Prostate gland (tissue), 2 donors: ENCODE measurements at regions not wholly inside any gene's neighbourhood (a gene's known extent, or its start where the extent isn't known, plus 50 kb on each side); places are given as distances from the start of the nearest gene placed in this dataset.

Experiments
- DNase-seq: peaks from one replicate; pipeline ENCODE4 v3.0.0-alpha.2; 2019; ENCODE audit warnings: low spot score
- H3K27ac ChIP-seq, 2 donors: fragments of 200-600 bp; sonication (generic); 2 replicates each; pipeline ENCODE4 v1.5.1; 2017 to 2019
- H3K27me3 ChIP-seq: fragments of 200-600 bp; sonication (generic); replicated peaks from 2 replicates; pipeline ENCODE4 v1.5.1; 2019; ENCODE audit not compliant: insufficient read depth
- H3K36me3 ChIP-seq, 2 donors: fragments of 200-600 bp; sonication (generic); 1 replicate in 1 of 2; 2 replicates in 1 of 2; pipeline versions ENCODE4 v1.5.1 to v1.8.1; 2017 to 2019
- H3K4me1 ChIP-seq: fragments of 200-600 bp; sonication (generic); replicated peaks from 2 replicates; pipeline ENCODE4 v1.5.1; 2019
- H3K4me3 ChIP-seq, 2 donors: fragments of 200-600 bp; sonication (generic); 2 replicates each; pipeline ENCODE4 v1.5.1; 2017 to 2019
- H3K9me3 ChIP-seq: fragments of 200-600 bp; sonication (generic); 2 replicates; pipeline ENCODE4 v1.5.1; 2017
- POLR2A ChIP-seq: fragments of 450-650 bp; IDR thresholded peaks from one replicate; pipeline ENCODE4 v1.6.1; 2016; ENCODE audit warnings: antibody characterized with exemption, mild to moderate bottlenecking
- POLR2AphosphoS5 ChIP-seq: sonication (generic); formaldehyde crosslinking; IDR thresholded peaks from one replicate; pipeline ENCODE4 v1.6.1; 2017; ENCODE audit warnings: antibody characterized with exemption
- WGBS: methylation state at CpG from one replicate; pipeline ENCODE4 v1.1.5; 2018; 5-methylcytosine and 5-hydroxymethylcytosine counted together
- intact Hi-C: fragments of 100-400 bp; cut with DNase I; formaldehyde crosslinking; loops from one replicate; pipeline ENCODE4 v1.14.2; 2022
- TF ChIP-seq, protein P1 (sequence below), 4 experiments: fragments of 200-600 bp in 2 of 4; fragments of 450-650 bp in 2 of 4; sonication (generic) in 2 of 4; IDR thresholded peaks; 1 replicate in 3 of 4; 2 replicates in 1 of 4; pipeline ENCODE4 v1.5.1; 2016 to 2019; ENCODE audit warnings: antibody characterized with exemption in 4 of 4, mild to moderate bottlenecking in 2 of 4, moderate library complexity in 2 of 4

- no peak for DNase-seq
- TF ChIP-seq POLR2AphosphoS5 = no peak
- TF ChIP-seq, protein P1, sequence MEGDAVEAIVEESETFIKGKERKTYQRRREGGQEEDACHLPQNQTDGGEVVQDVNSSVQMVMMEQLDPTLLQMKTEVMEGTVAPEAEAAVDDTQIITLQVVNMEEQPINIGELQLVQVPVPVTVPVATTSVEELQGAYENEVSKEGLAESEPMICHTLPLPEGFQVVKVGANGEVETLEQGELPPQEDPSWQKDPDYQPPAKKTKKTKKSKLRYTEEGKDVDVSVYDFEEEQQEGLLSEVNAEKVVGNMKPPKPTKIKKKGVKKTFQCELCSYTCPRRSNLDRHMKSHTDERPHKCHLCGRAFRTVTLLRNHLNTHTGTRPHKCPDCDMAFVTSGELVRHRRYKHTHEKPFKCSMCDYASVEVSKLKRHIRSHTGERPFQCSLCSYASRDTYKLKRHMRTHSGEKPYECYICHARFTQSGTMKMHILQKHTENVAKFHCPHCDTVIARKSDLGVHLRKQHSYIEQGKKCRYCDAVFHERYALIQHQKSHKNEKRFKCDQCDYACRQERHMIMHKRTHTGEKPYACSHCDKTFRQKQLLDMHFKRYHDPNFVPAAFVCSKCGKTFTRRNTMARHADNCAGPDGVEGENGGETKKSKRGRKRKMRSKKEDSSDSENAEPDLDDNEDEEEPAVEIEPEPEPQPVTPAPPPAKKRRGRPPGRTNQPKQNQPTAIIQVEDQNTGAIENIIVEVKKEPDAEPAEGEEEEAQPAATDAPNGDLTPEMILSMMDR (IDR thresholded peaks at IDR 0.05) = no peak
- no peak for TF ChIP-seq POLR2A
- Histone ChIP-seq H3K36me3 (no peaks in the 10 kb centered on the region), H3K27me3 (no peaks in the 10 kb centered on the region), H3K4me3 (no peak overlapping the region), H3K27ac (no peak overlapping the region), H3K9me3 (no peaks in the 10 kb centered on the region), H3K4me1 (no peaks in the 10 kb centered on the region)
- intact Hi-C loops = no loop called here
- WGBS = 63% methylated on average over 7 of the region's 7 CpGs
Observed at GRCh38 chr5:164119806-164120447, 614.5 kb downstream of the MAT2B start.

GRCh38 chr5:164127527-164127926 is 622.1 kb downstream of the MAT2B start:
- no peaks in the 10 kb centered on the region for H3K9me3 ChIP-seq
- TF ChIP-seq, protein P1 (IDR thresholded peaks at IDR 0.05) = no peak
- TF ChIP-seq POLR2AphosphoS5 = no peak
- no peak for TF ChIP-seq POLR2A
- 94% methylated on average over 2 of the region's 2 CpGs for WGBS
- no peak overlapping the region for H3K27ac ChIP-seq
- no peaks in the 10 kb centered on the region for H3K4me1 ChIP-seq
- no peak for DNase-seq
- H3K27me3 ChIP-seq = no peaks in the 10 kb centered on the region
- intact Hi-C loops = no loop called here
- H3K4me3 ChIP-seq = no peak overlapping the region
- H3K36me3 ChIP-seq = no peaks in the 10 kb centered on the region

- 100% methylated on average over 2 of the region's 2 CpGs for WGBS
- intact Hi-C loops = no loop called here
Observed at GRCh38 chr5:164132358-164132757, 626.9 kb downstream of the MAT2B start.

DNA sequence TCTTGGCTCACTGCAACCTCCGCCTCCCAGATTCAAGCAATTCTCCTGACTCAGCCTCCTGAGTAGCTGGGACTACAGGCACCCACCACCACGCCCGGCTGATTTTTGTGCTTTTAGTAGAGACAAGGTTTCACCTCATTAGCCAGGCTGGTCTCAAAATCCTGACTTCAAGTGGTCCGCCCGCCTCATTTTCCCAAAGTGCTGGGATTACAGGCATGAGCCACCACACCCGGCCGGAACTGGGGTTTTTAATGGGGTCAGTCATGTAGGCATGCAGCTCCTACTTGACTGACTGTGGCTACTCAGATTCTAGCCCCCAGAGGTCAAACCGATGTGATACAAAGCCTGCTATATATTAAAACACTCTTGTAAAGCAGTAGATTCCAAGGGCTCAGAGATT is 631.7 kb downstream of the MAT2B start:
- Histone ChIP-seq H3K27me3 (no peaks in the 10 kb centered on the region), H3K9me3 (no peaks in the 10 kb centered on the region), H3K4me3 (no peak overlapping the region), H3K27ac (no peak overlapping the region), H3K4me1 (no peaks in the 10 kb centered on the region), H3K36me3 (no peaks in the 10 kb centered on the region)
- intact Hi-C loops = no loop called here
- TF ChIP-seq POLR2A = no peak
- TF ChIP-seq, protein P1 (IDR thresholded peaks at IDR 0.05) = no peak
- DNase-seq = no peak
- 96% methylated on average over 8 of the region's 8 CpGs for WGBS

More at GRCh38 chr5:164132358-164132757, 626.9 kb downstream of the MAT2B start:
- Histone ChIP-seq H3K4me3 (no peak overlapping the region), H3K27me3 (no peaks in the 10 kb centered on the region), H3K9me3 (no peaks in the 10 kb centered on the region), H3K27ac (no peak overlapping the region), H3K4me1 (no peaks in the 10 kb centered on the region), H3K36me3 (no peaks in the 10 kb centered on the region)
- TF ChIP-seq, protein P1 (IDR thresholded peaks at IDR 0.05) = no peak
- TF ChIP-seq POLR2AphosphoS5 (no peak), POLR2A (no peak)
- no peak for DNase-seq

- WGBS = 88% methylated on average over 2 of the region's 2 CpGs
- DNase-seq = no peak
- Histone ChIP-seq H3K4me3 (no peak overlapping the region), H3K27me3 (no peaks in the 10 kb centered on the region), H3K4me1 (no peaks in the 10 kb centered on the region), H3K36me3 (no peaks in the 10 kb centered on the region), H3K27ac (no peak overlapping the region), H3K9me3 (no peaks in the 10 kb centered on the region)
- TF ChIP-seq POLR2AphosphoS5 (no peak), POLR2A (no peak)
- TF ChIP-seq, protein P1 (IDR thresholded peaks at IDR 0.05) = no peak
- intact Hi-C loops = no loop called here
Observed at GRCh38 chr5:164139423-164139822, 634.0 kb downstream of the MAT2B start.
